ENCODE measurements at regions not wholly inside any gene's neighbourhood (a gene's known extent, or its start where the extent isn't known, plus 50 kb on each side); places are given as distances from the start of the nearest gene placed in this dataset.
A peak's percentile ranks its signal among the peaks of the same experiment; 100 is the strongest.

DNA sequence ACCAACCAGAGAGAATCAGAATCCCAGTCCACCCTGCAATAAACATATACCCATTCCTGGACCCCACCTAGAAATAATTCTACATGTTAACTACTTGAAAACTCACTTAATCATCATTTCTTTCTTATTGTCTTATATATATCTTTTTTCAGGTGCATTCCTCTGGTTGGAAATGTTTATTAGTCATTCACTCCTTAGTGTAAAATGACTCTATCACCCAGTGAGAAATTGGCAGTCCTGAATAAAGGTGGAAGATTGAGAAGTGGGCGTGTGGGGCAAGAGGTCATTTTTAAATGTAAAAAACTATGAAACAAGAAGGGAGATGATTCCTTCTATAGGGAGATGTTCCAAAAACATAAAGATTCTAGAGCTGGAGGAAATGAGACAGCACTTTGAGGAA is 101.2 kb upstream of the MBNL2 start:
- ChIA-PET CTCF (interaction anchor here (1.0 kb wide), 1 partner anchor 11 kb away, joined by 7 read pairs; no protein-coding TSS in a partner anchor), POLR2A (no interaction called here)
- Histone ChIP-seq H3K79me2 (ENCODE audit: insufficient read depth) (no peaks in the 10 kb centered on the region; the same call in 1 of the 2 replicates), H3K9ac (no peak overlapping the region), H3K27me3 (ENCODE audit: insufficient read depth) (no peaks in the 10 kb centered on the region), H3K4me3 (ENCODE audit: low read depth in 2 of 2, low read length in 1 of 2) (no peak overlapping the region), H3K36me3 (replicated peaks in 1 of 2; ENCODE audit: control insufficient read depth in 1 of 2, insufficient read depth in 2 of 2, low read length in 1 of 2) (no peaks in the 10 kb centered on the region), H3K27ac (ENCODE audit: low read depth in 2 of 2, low read length in 1 of 2) (peak overlapping the region in 1 of 2 experiments; percentile 92; a peak in 2 of 4 replicates), H2AFZ (ENCODE audit: low read depth) (no peak overlapping the region), H4K20me1 (ENCODE audit: insufficient read depth) (no peaks in the 10 kb centered on the region), H3F3A (replicated peaks; ENCODE audit: insufficient read depth) (peaks cover 37% of the 10 kb centered on the region), H3K4me2 (peak overlapping the region; percentile 58; the same call in 1 of the 2 replicates), H3K4me1 (ENCODE audit: control insufficient read depth in 1 of 2, insufficient read depth in 2 of 2, low read depth in 1 of 2, low read length in 1 of 2) (peaks cover 16 to 58% of the 10 kb centered on the region in 2 experiments), H3K9me2 (no peaks in the 10 kb centered on the region), H3K9me3 (no peaks in the 10 kb centered on the region)
- WGBS (ENCODE audit: low lambda C conversion rate), result 90% methylated on average over 1 of the region's 1 CpG
- TF ChIP-seq POLR2AphosphoS5 (IDR thresholded peaks at IDR 0.05; ENCODE audit: low read depth, low read length) (no peak), RAD21 (IDR thresholded peaks at IDR 0.05; ENCODE audit: low read length) (no peak), RFX5 (IDR thresholded peaks at IDR 0.05; ENCODE audit: low read length) (no peak), FOXM1 (IDR thresholded peaks at IDR 0.05; ENCODE audit: low read depth) (no peak), MXI1 (IDR thresholded peaks at IDR 0.05; ENCODE audit: low read depth, low read length) (no peak), EP300 (IDR thresholded peaks at IDR 0.05; ENCODE audit: borderline replicate concordance in 1 of 2, low read depth in 1 of 2, low read length in 1 of 2) (no peak), EZH2phosphoT487 (IDR thresholded peaks at IDR 0.05; ENCODE audit: borderline replicate concordance, low read depth) (no peak), TCF12 (IDR thresholded peaks at IDR 0.05) (no peak), GABPA (IDR thresholded peaks at IDR 0.05; ENCODE audit: low read depth) (no peak)
- no peak for DNase-seq

- peak overlapping the region; percentile 42; the same call in 1 of the 2 replicates for H3K9ac ChIP-seq
- peak overlapping the region in 1 of 2 experiments; percentile 41; a peak in 2 of 4 replicates for H3K4me3 ChIP-seq (ENCODE audit: low read depth in 2 of 2, low read length in 1 of 2)
- H3K4me2 ChIP-seq, result peak overlapping the region; percentile 58
- no peaks in the 10 kb centered on the region for H3K9me2 ChIP-seq
- peak overlapping the region; percentile 77 to 92; a peak in 3 of 4 replicates for H3K27ac ChIP-seq (ENCODE audit: low read depth in 2 of 2, low read length in 1 of 2)
- H3K27me3 ChIP-seq (ENCODE audit: insufficient read depth), result no peaks in the 10 kb centered on the region
- peaks cover 20 to 53% of the 10 kb centered on the region in 2 experiments for H3K4me1 ChIP-seq (ENCODE audit: control insufficient read depth in 1 of 2, insufficient read depth in 2 of 2, low read depth in 1 of 2, low read length in 1 of 2)
- H3K79me2 ChIP-seq (ENCODE audit: insufficient read depth), result no peaks in the 10 kb centered on the region; the same call in 1 of the 2 replicates
- no peak for DNase-seq
- H4K20me1 ChIP-seq (ENCODE audit: insufficient read depth), result no peaks in the 10 kb centered on the region
- H3F3A ChIP-seq (replicated peaks; ENCODE audit: insufficient read depth), result peaks cover 28% of the 10 kb centered on the region
- H3K9me3 ChIP-seq, result no peaks in the 10 kb centered on the region
- H3K36me3 ChIP-seq (replicated peaks in 1 of 2; ENCODE audit: control insufficient read depth in 1 of 2, insufficient read depth in 2 of 2, low read length in 1 of 2), result no peaks in the 10 kb centered on the region
- ChIA-PET POLR2A (no interaction called here), CTCF (no interaction called here)
- TF ChIP-seq, protein P1, sequence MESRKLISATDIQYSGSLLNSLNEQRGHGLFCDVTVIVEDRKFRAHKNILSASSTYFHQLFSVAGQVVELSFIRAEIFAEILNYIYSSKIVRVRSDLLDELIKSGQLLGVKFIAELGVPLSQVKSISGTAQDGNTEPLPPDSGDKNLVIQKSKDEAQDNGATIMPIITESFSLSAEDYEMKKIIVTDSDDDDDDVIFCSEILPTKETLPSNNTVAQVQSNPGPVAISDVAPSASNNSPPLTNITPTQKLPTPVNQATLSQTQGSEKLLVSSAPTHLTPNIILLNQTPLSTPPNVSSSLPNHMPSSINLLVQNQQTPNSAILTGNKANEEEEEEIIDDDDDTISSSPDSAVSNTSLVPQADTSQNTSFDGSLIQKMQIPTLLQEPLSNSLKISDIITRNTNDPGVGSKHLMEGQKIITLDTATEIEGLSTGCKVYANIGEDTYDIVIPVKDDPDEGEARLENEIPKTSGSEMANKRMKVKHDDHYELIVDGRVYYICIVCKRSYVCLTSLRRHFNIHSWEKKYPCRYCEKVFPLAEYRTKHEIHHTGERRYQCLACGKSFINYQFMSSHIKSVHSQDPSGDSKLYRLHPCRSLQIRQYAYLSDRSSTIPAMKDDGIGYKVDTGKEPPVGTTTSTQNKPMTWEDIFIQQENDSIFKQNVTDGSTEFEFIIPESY (IDR thresholded peaks at IDR 0.05; ENCODE audit: borderline replicate concordance, low read depth), result 0 out of 2 replicates have a peak, but pooled peaks have one; percentile 29
- TF ChIP-seq JUND (IDR thresholded peaks at IDR 0.05), result peak; percentile 76
- no peak for TF ChIP-seq FOXJ3 (CRISPR knock-in tag; IDR thresholded peaks at IDR 0.05)
- peak; percentile 82 for TF ChIP-seq RXRA (IDR thresholded peaks at IDR 0.05; ENCODE audit: borderline replicate concordance, low read depth)
- TF ChIP-seq MEF2A (IDR thresholded peaks at IDR 0.05; ENCODE audit: borderline replicate concordance, low read depth), result peak; percentile 83
- TF ChIP-seq, protein P2, sequence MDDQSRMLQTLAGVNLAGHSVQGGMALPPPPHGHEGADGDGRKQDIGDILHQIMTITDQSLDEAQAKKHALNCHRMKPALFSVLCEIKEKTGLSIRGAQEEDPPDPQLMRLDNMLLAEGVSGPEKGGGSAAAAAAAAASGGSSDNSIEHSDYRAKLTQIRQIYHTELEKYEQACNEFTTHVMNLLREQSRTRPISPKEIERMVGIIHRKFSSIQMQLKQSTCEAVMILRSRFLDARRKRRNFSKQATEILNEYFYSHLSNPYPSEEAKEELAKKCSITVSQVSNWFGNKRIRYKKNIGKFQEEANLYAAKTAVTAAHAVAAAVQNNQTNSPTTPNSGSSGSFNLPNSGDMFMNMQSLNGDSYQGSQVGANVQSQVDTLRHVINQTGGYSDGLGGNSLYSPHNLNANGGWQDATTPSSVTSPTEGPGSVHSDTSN (IDR thresholded peaks at IDR 0.05), result peak; percentile 45
- TF ChIP-seq ELF1 (IDR thresholded peaks at IDR 0.05), result no peak
- TF ChIP-seq POLR2AphosphoS5 (IDR thresholded peaks at IDR 0.05; ENCODE audit: low read depth, low read length), result peak; percentile 36; the same call in 1 of the 2 replicates
- peak; percentile 82 for TF ChIP-seq TCF12 (IDR thresholded peaks at IDR 0.05)
- TF ChIP-seq TAF1 (IDR thresholded peaks at IDR 0.05; ENCODE audit: borderline replicate concordance, low read depth, low read length), result no peak
- TF ChIP-seq NFIC (IDR thresholded peaks at IDR 0.05; ENCODE audit: borderline replicate concordance), result peak; percentile 93
- TF ChIP-seq TEAD4 (IDR thresholded peaks at IDR 0.05; ENCODE audit: borderline replicate concordance, insufficient read depth), result peak; percentile 85
- TF ChIP-seq FOSL2 (IDR thresholded peaks at IDR 0.05; ENCODE audit: borderline replicate concordance, low read depth), result peak; percentile 12; the same call in 1 of the 2 replicates
- TF ChIP-seq FOXM1 (IDR thresholded peaks at IDR 0.05; ENCODE audit: low read depth), result no peak
- TF ChIP-seq EP300 (IDR thresholded peaks at IDR 0.05; ENCODE audit: borderline replicate concordance in 1 of 2, low read depth in 1 of 2, low read length in 1 of 2), result peak in 1 of 2 experiments; percentile 75; a peak in 2 of 4 replicates
- H2AFZ ChIP-seq (ENCODE audit: low read depth), result no peak overlapping the region
These were observed 100.2 kb upstream of the MBNL2 start for GRCh38 chr13:97121894-97122293.
